ENCODE measurements at regions not wholly inside any gene's neighbourhood (a gene's known extent, or its start where the extent isn't known, plus 50 kb on each side); places are given as distances from the start of the nearest gene placed in this dataset.

GRCh38 chr17:37831492-37831891 is 86.6 kb upstream of the HNF1B start:
- no peak for TF ChIP-seq CTCF (IDR thresholded peaks at IDR 0.05 in 4 of 5, conservative IDR thresholded peaks at IDR 0.05 in 1 of 5)
- no peak for TF ChIP-seq POLR2A (IDR thresholded peaks at IDR 0.05)

Data from gastrocnemius medialis (tissue), 4 donors.